ENCODE measurements at regions not wholly inside any gene's neighbourhood (a gene's known extent, or its start where the extent isn't known, plus 50 kb on each side); places are given as distances from the start of the nearest gene placed in this dataset.

DNA sequence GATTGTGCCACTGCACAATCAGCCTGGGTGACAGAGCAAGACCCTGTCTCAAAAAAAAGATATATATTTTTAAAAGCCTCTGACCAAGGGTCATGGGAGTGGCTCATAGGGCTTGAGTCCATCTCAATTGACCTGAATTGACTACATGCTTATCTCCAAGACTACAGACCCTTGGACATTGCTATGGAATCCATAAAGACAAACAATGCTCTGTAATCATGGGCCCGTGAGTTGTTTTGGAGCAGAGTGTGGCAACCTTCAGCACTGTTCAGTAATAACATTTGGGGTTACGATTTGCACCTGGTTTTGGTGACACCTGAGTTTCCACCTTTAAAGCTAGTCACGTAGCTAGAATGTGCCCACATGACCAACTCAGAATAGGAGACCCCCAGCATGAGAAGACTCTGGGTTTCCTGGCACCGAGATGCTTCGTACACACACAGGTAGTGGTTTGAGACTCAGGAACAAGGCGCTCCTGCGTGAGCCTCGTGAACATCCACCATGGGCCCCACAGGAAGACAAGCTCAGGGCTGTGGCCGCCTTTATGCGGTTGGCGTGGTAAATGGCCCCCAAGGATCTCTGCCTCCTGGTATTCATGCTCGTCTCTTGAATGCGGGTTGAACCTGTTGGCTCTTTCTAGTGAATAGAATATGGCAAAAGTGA, 66.6 kb upstream of the RPH3AL start:
- Histone ChIP-seq H4K8ac (ENCODE audit: extremely low read depth, insufficient read depth, low read length) (no peak overlapping the region; the same call in 1 of the 2 replicates), H4K91ac (replicated peaks; ENCODE audit: insufficient read length, low read length) (no peak overlapping the region), H3K14ac (ENCODE audit: insufficient read length) (no peak overlapping the region), H2BK20ac (ENCODE audit: low read length) (no peak overlapping the region), H2AFZ (ENCODE audit: low read length) (no peak overlapping the region), H3K27me3 (replicated peaks in 1 of 4; ENCODE audit: control insufficient read depth in 3 of 4, extremely low read depth in 1 of 4, insufficient read depth in 3 of 4, low read length in 3 of 4) (no peaks in the 10 kb centered on the region), H3K79me2 (ENCODE audit: control insufficient read depth in 1 of 2, insufficient read depth in 2 of 2, low read length in 2 of 2) (no peaks in the 10 kb centered on the region), H3K79me1 (ENCODE audit: low read depth, low read length) (no peaks in the 10 kb centered on the region), H3K9ac (replicated peaks in 1 of 4; ENCODE audit: extremely low read depth in 1 of 4, low read depth in 3 of 4, low read length in 3 of 4) (no peak overlapping the region), H3K36me3 (ENCODE audit: control insufficient read depth in 2 of 4, insufficient read depth in 4 of 4, low read length in 3 of 4) (0 out of 8 replicates have a peak, but pooled peaks cover 0 to under 1% (median 0%) of the 10 kb centered on the region in 4 experiments), H3K4me3 (ENCODE audit: extremely low read depth in 1 of 4, insufficient read depth in 2 of 4, low read depth in 3 of 4, low read length in 4 of 4) (no peak overlapping the region), H2AK5ac (ENCODE audit: low read depth, low read length) (no peak overlapping the region), H3K27ac (ENCODE audit: low read depth, low read length) (no peak overlapping the region), H2BK120ac (replicated peaks; ENCODE audit: low read depth, low read length) (no peak overlapping the region), H3K23me2 (ENCODE audit: low read depth, low read length) (no peaks in the 10 kb centered on the region), H2BK12ac (ENCODE audit: low read depth, low read length) (no peak overlapping the region), H3K4ac (replicated peaks; ENCODE audit: insufficient read length, low read depth, low read length) (no peak overlapping the region), H3K4me2 (ENCODE audit: insufficient read depth in 1 of 2, low read depth in 2 of 2, low read length in 2 of 2) (no peak overlapping the region), H2BK5ac (ENCODE audit: low read depth, low read length) (no peak overlapping the region), H4K20me1 (replicated peaks in 1 of 2; ENCODE audit: control insufficient read depth in 1 of 2, insufficient read depth in 2 of 2, low read length in 2 of 2) (no peaks in the 10 kb centered on the region), H3K23ac (ENCODE audit: insufficient read length) (no peak overlapping the region), H3K9me3 (ENCODE audit: insufficient read depth in 2 of 2, low read depth in 1 of 2, low read length in 1 of 2) (no peaks in the 10 kb centered on the region), H3K4me1 (replicated peaks in 1 of 4; ENCODE audit: control insufficient read depth in 3 of 4, insufficient read depth in 4 of 4, low read length in 3 of 4) (peaks cover 2 to 3% (median 3%) of the 10 kb centered on the region in 4 experiments; a peak in 6 of 7 replicates), H4K5ac (ENCODE audit: insufficient read length, low read depth, low read length) (no peak overlapping the region), H3K18ac (ENCODE audit: extremely low read depth, low read length) (no peak overlapping the region), H3K56ac (replicated peaks; ENCODE audit: insufficient read length, low read depth, low read length) (no peak overlapping the region), H2BK15ac (ENCODE audit: low read length) (no peak overlapping the region)
- WGBS, 2 experiments (ENCODE audit: extremely low coverage in 1 of 2, insufficient coverage in 1 of 2, insufficient read length in 1 of 2, insufficient replicate concordance in 2 of 2, low coverage in 1 of 2, low lambda C conversion rate in 2 of 2, missing lambda C conversion rate in 1 of 2) = 92% methylated on average over 13 of the region's 13 CpGs; no CpG with 5 or more reads in 1 of the 2 experiments
- POLR2A ChIA-PET (ENCODE audit: partially characterized antibody) = no interaction called here
- DNase-seq (ENCODE audit: low read depth in 1 of 2, low spot score in 2 of 2) (no peak), FAIRE-seq (no peak)
- CTCF ChIA-PET (ENCODE audit: partially characterized antibody) = interaction anchor here (0.9 kb wide), 1 partner anchor 281 kb away, joined by 3 read pairs; no protein-coding TSS in a partner anchor
- TF ChIP-seq SP1 (IDR thresholded peaks at IDR 0.05; ENCODE audit: low read depth, low read length) (no peak), SIN3A (conservative IDR thresholded peaks at IDR 0.05 in 1 of 2, IDR thresholded peaks at IDR 0.05 in 1 of 2; ENCODE audit: low read depth in 1 of 2, low read length in 2 of 2) (no peak)

Measured in H1 (cell line).